K562 (cell line): ENCODE measurements at regions not wholly inside any gene's neighbourhood (a gene's known extent, or its start where the extent isn't known, plus 50 kb on each side); places are given as distances from the start of the nearest gene placed in this dataset.
A peak's percentile ranks its signal among the peaks of the same experiment; 100 is the strongest.

Experiments used
- BRCA1 ChIP-seq, 2 experiments: fragments of 450-650 bp in 1 of 2; sonication (generic) in 1 of 2; formaldehyde crosslinking in 1 of 2; IDR thresholded peaks; 2 replicates each; pipeline versions ENCODE4 v1.5.0 to v1.6.1; 2017 to 2020; ENCODE audit warnings: mild to moderate bottlenecking in 1 of 2, missing genetic modification reagents in 1 of 2
- IRF9 ChIP-seq: fragments of 450-650 bp; IDR thresholded peaks from 2 replicates; pipeline ENCODE4 v1.6.1; 2016; ENCODE audit warnings: missing biosample characterization, missing genetic modification characterization
- JUND ChIP-seq, 2 experiments: IDR thresholded peaks; 2 replicates in 1 of 2; 3 replicates in 1 of 2; pipeline ENCODE4 v1.6.1; 2011; ENCODE audit warnings: borderline replicate concordance in 2 of 2, low read depth in 2 of 2, low read length in 2 of 2, improper control_type of control experiment in 1 of 2, missing biosample characterization in 1 of 2, missing genetic modification characterization in 1 of 2, missing genetic modification reagents in 1 of 2
- KLF10 ChIP-seq: fragments of 250-450 bp; sonication (Bioruptor Pico); IDR thresholded peaks from 2 replicates; pipeline ENCODE4 v1.6.1; 2021; ENCODE audit warnings: matching md5 sums
- KLF16 ChIP-seq: IDR thresholded peaks from 2 replicates; pipeline ENCODE4 v1.6.1; 2016; ENCODE audit warnings: antibody characterized with exemption
- MCM3 ChIP-seq: fragments of 450-650 bp; IDR thresholded peaks from 2 replicates; pipeline ENCODE4 v1.6.1; 2016
- MIER1 ChIP-seq: fragments of 450-650 bp; IDR thresholded peaks from 2 replicates; pipeline ENCODE4 v1.6.1; 2016; ENCODE audit warnings: antibody characterized with exemption, mild to moderate bottlenecking, low read depth
- MYC ChIP-seq, 2 experiments: fragments of 250-450 bp in 1 of 2; sonication (Bioruptor Pico) in 1 of 2; IDR thresholded peaks; 2 replicates each; pipeline versions ENCODE4 v1.5.1 to v1.6.1; 2012 to 2021; ENCODE audit warnings: low read depth in 2 of 2, borderline replicate concordance in 1 of 2, improper control_type of control experiment in 1 of 2, low read length in 1 of 2, mild to moderate bottlenecking in 1 of 2, moderate library complexity in 1 of 2
- NCOA6 ChIP-seq: fragments of 450-650 bp; IDR thresholded peaks from 2 replicates; pipeline ENCODE4 v1.6.1; 2017; ENCODE audit warnings: mild to moderate bottlenecking
- NFE2L1 ChIP-seq: fragments of 450-650 bp; IDR thresholded peaks from 2 replicates; pipeline ENCODE4 v1.6.1; 2016; ENCODE audit warnings: missing genetic modification characterization, low read depth, mild to moderate bottlenecking, missing compliant biosample characterization, moderate library complexity, borderline replicate concordance
- PBX2 ChIP-seq, 2 experiments: IDR thresholded peaks in 1 of 2; conservative IDR thresholded peaks in 1 of 2; 2 replicates each; pipeline ENCODE4 v1.6.1; 2016; ENCODE audit warnings: low read depth in 2 of 2, mild to moderate bottlenecking in 1 of 2, missing compliant biosample characterization in 1 of 2, missing genetic modification characterization in 1 of 2, moderate library complexity in 1 of 2
- RBM39 ChIP-seq: fragments of 200-400 bp; formaldehyde crosslinking; optimal IDR thresholded peaks from 2 replicates; pipeline ENCODE3; 2018; ENCODE audit warnings: low read depth, low read length
- RUNX1 ChIP-seq: sonication (generic); IDR thresholded peaks from 2 replicates; pipeline ENCODE4 v1.6.1; 2016; ENCODE audit warnings: antibody characterized with exemption, low read depth
- SMAD3 ChIP-seq: fragments of 450-650 bp; formaldehyde crosslinking; conservative IDR thresholded peaks from 2 replicates; pipeline ENCODE4 v1.4.0; 2020; ENCODE audit warnings: mild to moderate bottlenecking
- SPI1 ChIP-seq: IDR thresholded peaks from 2 replicates; pipeline ENCODE4 v1.6.1; 2011; ENCODE audit warnings: low read depth, low read length, control low read depth, borderline replicate concordance
- SREBF1 ChIP-seq: fragments of 150-350 bp; IDR thresholded peaks from 2 replicates; pipeline ENCODE4 v1.6.1; 2014; ENCODE audit warnings: antibody characterized with exemption, low read depth, low read length, borderline replicate concordance
- ZMIZ1 ChIP-seq, 2 experiments: fragments of 150-350 bp in 1 of 2; IDR thresholded peaks; 2 replicates each; pipeline ENCODE4 v1.6.1; 2012 to 2016; ENCODE audit warnings: low read depth in 2 of 2, low read length in 2 of 2, mild to moderate bottlenecking in 1 of 2, moderate library complexity in 1 of 2
- ZNF175 ChIP-seq: fragments of 200-800 bp; sonication (Bioruptor generic); IDR thresholded peaks from 2 replicates; pipeline ENCODE4 v1.6.1; 2016; ENCODE audit warnings: low read depth, mild to moderate bottlenecking, missing genetic modification characterization, missing compliant biosample characterization
- ZNF212 ChIP-seq: fragments of 450-650 bp; formaldehyde crosslinking; IDR thresholded peaks from 2 replicates; pipeline ENCODE4 v1.4.0; 2020; ENCODE audit warnings: mild to moderate bottlenecking
- ZNF830 ChIP-seq: fragments of 250-450 bp; sonication (Bioruptor Pico); IDR thresholded peaks from 2 replicates; pipeline ENCODE4 v1.5.0; 2021; ENCODE audit warnings: mild to moderate bottlenecking
- ZSCAN29 ChIP-seq: fragments of 450-650 bp; IDR thresholded peaks from 2 replicates; pipeline ENCODE4 v1.6.1; 2017

- peak; percentile 80 for TF ChIP-seq PBX2 (CRISPR knock-in tag; IDR thresholded peaks at IDR 0.05; ENCODE audit: low read depth)
- TF ChIP-seq PBX2 (tag; conservative IDR thresholded peaks at IDR 0.05; ENCODE audit: low read depth): peak; percentile 89
- no peak; the same call in 1 of the 2 replicates for TF ChIP-seq JUND (IDR thresholded peaks at IDR 0.05; ENCODE audit: borderline replicate concordance, low read depth, low read length)
- no peak; the same call in 2 of the 3 replicates for TF ChIP-seq JUND (tag; IDR thresholded peaks at IDR 0.05; ENCODE audit: borderline replicate concordance, low read depth, low read length)
- no peak for TF ChIP-seq SREBF1
- TF ChIP-seq NCOA6: no peak; the same call in 1 of the 2 replicates
- no peak for TF ChIP-seq RBM39
- peak; percentile 85 for TF ChIP-seq MIER1
- TF ChIP-seq SMAD3 (CRISPR knock-in tag): no peak
- TF ChIP-seq ZSCAN29: 0 out of 2 replicates have a peak, but pooled peaks have one; percentile 9
- no peak for TF ChIP-seq ZNF830 (CRISPR knock-in tag)
- TF ChIP-seq RUNX1: peak; percentile 38; the same call in 1 of the 2 replicates
- peak; percentile 96 for TF ChIP-seq MYC (IDR thresholded peaks at IDR 0.05; ENCODE audit: low read depth, low read length)
- peak; percentile 94 for TF ChIP-seq MYC (CRISPR knock-in tag; IDR thresholded peaks at IDR 0.05; ENCODE audit: borderline replicate concordance, low read depth)
- no peak for TF ChIP-seq BRCA1 (IDR thresholded peaks at IDR 0.05)
- TF ChIP-seq BRCA1 (CRISPR knock-in tag; IDR thresholded peaks at IDR 0.05): no peak
- 0 out of 2 replicates have a peak, but pooled peaks have one; percentile 39 for TF ChIP-seq KLF10 (CRISPR knock-in tag)
- TF ChIP-seq ZNF175 (CRISPR knock-in tag): no peak
- TF ChIP-seq KLF16: no peak
- no peak for TF ChIP-seq ZNF212 (CRISPR knock-in tag)
- TF ChIP-seq MCM3: no peak
- TF ChIP-seq NFE2L1 (tag): no peak
- TF ChIP-seq IRF9 (tag): no peak
- no peak for TF ChIP-seq SPI1
- no peak for TF ChIP-seq ZMIZ1 (IDR thresholded peaks at IDR 0.05; ENCODE audit: low read depth in 2 of 2, low read length in 2 of 2)
These were observed 81.5 kb downstream of the PTPDC1 start (continued) for GRCh38 chr9:94165592-94166235.
